Gastroesophageal sphincter (tissue), 4 donors: ENCODE measurements at regions not wholly inside any gene's neighbourhood (a gene's known extent, or its start where the extent isn't known, plus 50 kb on each side); places are given as distances from the start of the nearest gene placed in this dataset.

Experiments
- ATAC-seq: fragments of 150-250 bp; one replicate; pipeline ENCODE4 v1.9.1; 2016; ENCODE audit warnings: mild to moderate bottlenecking, moderate library complexity
- H3K27ac ChIP-seq, 4 donors: fragments of 200-600 bp; sonication (generic) in 3 of 4; 1 replicate in 3 of 4; 2 replicates in 1 of 4; pipeline ENCODE4 v1.5.1; 2016 to 2019
- H3K27me3 ChIP-seq: fragments of 200-600 bp; sonication (generic); one replicate; pipeline ENCODE4 v1.5.1; 2019
- H3K36me3 ChIP-seq, 2 donors: fragments of 200-600 bp; sonication (generic); one replicate each; pipeline ENCODE4 v1.5.1; 2019; ENCODE audit warnings: control low read depth in 1 of 2
- H3K4me1 ChIP-seq, 3 donors: fragments of 200-600 bp; sonication (generic); 1 replicate in 2 of 3; 2 replicates in 1 of 3; pipeline ENCODE4 v1.5.1; 2016 to 2019; ENCODE audit warnings: control low read depth in 2 of 3
- H3K4me3 ChIP-seq, 2 donors: fragments of 200-600 bp; sonication (generic); one replicate each; pipeline ENCODE4 v1.5.1; 2019; ENCODE audit warnings: mild to moderate bottlenecking in 1 of 2, moderate library complexity in 1 of 2
- H3K9me3 ChIP-seq, 3 donors: fragments of 200-600 bp; sonication (generic); one replicate each; pipeline ENCODE4 v1.5.1; 2017 to 2019; ENCODE audit warnings: control low read depth in 2 of 3
- CTCF ChIP-seq, 4 experiments: fragments of 200-600 bp in 2 of 4; fragments of 450-650 bp in 2 of 4; sonication (generic) in 1 of 4; IDR thresholded peaks; one replicate each; pipeline ENCODE4 v1.5.1; 2017 to 2019; ENCODE audit warnings: antibody characterized with exemption in 4 of 4, mild to moderate bottlenecking in 2 of 4, moderate library complexity in 2 of 4
- EP300 ChIP-seq: sonication (generic); formaldehyde crosslinking; IDR thresholded peaks from one replicate; pipeline ENCODE4 v1.6.1; 2017; ENCODE audit warnings: antibody characterized with exemption, mild to moderate bottlenecking
- POLR2A ChIP-seq, 2 donors: fragments of 450-650 bp; IDR thresholded peaks; one replicate each; pipeline ENCODE4 v1.6.1; 2017; ENCODE audit warnings: antibody characterized with exemption in 2 of 2, mild to moderate bottlenecking in 2 of 2, moderate library complexity in 1 of 2
- POLR2AphosphoS5 ChIP-seq: sonication (generic); formaldehyde crosslinking; IDR thresholded peaks from one replicate; pipeline ENCODE4 v1.6.1; 2017; ENCODE audit warnings: antibody characterized with exemption
- WGBS, 2 donors: methylation state at CpG; one replicate each; pipeline ENCODE4 v1.1.5; 2018; ENCODE audit warnings: low coverage in 1 of 2; 5-methylcytosine and 5-hydroxymethylcytosine counted together

DNA sequence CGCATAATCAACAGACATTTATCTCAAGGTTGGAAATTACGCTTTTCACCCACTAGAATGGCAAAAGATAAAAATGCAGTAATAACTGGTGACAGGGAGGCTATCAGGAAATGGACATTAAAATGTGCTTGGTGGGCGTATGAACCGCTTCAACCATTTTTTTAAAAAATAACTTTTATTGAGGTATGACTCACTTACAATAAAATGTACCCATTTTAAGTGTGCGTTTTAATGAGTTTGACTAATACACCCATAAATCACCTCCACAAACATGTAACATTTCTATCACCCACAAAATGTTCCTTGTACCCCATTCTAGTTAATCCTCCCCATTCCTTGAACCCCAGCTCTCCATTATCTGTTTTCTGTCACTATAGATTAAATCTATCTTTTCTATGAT, 96.8 kb downstream of the IYD start:
- H3K4me3 ChIP-seq: no peak overlapping the region
- no peaks in the 10 kb centered on the region for H3K4me1 ChIP-seq
- 88 to 90% methylated on average over 5 of the region's 5 CpGs for WGBS, 2 donors
- H3K27me3 ChIP-seq: no peaks in the 10 kb centered on the region
- ATAC-seq: no peak
- H3K9me3 ChIP-seq: no peaks in the 10 kb centered on the region
- H3K27ac ChIP-seq: no peak overlapping the region
- H3K36me3 ChIP-seq: no peaks in the 10 kb centered on the region
- TF ChIP-seq POLR2A (IDR thresholded peaks at IDR 0.05): no peak
- TF ChIP-seq EP300: no peak
- TF ChIP-seq CTCF (IDR thresholded peaks at IDR 0.05): no peak
- no peak for TF ChIP-seq POLR2AphosphoS5

GRCh38 chr6:150466196-150466595, 97.4 kb downstream of the IYD start:
- Histone ChIP-seq H3K4me3 (no peak overlapping the region), H3K27ac (no peak overlapping the region), H3K9me3 (no peaks in the 10 kb centered on the region), H3K36me3 (no peaks in the 10 kb centered on the region), H3K27me3 (no peaks in the 10 kb centered on the region), H3K4me1 (no peaks in the 10 kb centered on the region)
- ATAC-seq: no peak
- TF ChIP-seq POLR2A (IDR thresholded peaks at IDR 0.05) (no peak), POLR2AphosphoS5 (no peak), EP300 (no peak), CTCF (IDR thresholded peaks at IDR 0.05) (no peak)
- WGBS, 2 donors: 69 to 86% methylated on average over 2 to 5 of the region's 5 CpGs

GRCh38 chr6:150470131-150470530, 101.3 kb downstream of the IYD start:
- H3K27me3 ChIP-seq: no peaks in the 10 kb centered on the region
- no peaks in the 10 kb centered on the region for H3K4me1 ChIP-seq
- H3K27ac ChIP-seq: no peak overlapping the region
- H3K9me3 ChIP-seq: no peaks in the 10 kb centered on the region
- TF ChIP-seq POLR2A (IDR thresholded peaks at IDR 0.05) (no peak), POLR2AphosphoS5 (no peak), EP300 (no peak), CTCF (IDR thresholded peaks at IDR 0.05) (no peak)
- no peak for ATAC-seq
- WGBS, 2 donors: 47 to 68% methylated on average over 2 to 3 of the region's 3 CpGs
- no peak overlapping the region for H3K4me3 ChIP-seq
- H3K36me3 ChIP-seq: no peaks in the 10 kb centered on the region

- Histone ChIP-seq H3K27ac (no peak overlapping the region), H3K36me3 (no peaks in the 10 kb centered on the region), H3K27me3 (no peaks in the 10 kb centered on the region), H3K4me1 (no peaks in the 10 kb centered on the region), H3K4me3 (no peak overlapping the region), H3K9me3 (no peaks in the 10 kb centered on the region)
- ATAC-seq: no peak
- 76 to 94% methylated on average over 4 to 6 of the region's 6 CpGs for WGBS, 2 donors
- TF ChIP-seq CTCF (IDR thresholded peaks at IDR 0.05) (no peak), EP300 (no peak), POLR2A (IDR thresholded peaks at IDR 0.05) (no peak), POLR2AphosphoS5 (no peak)
These were observed 102.3 kb downstream of the IYD start for GRCh38 chr6:150470960-150471665.
